PFSK-1 (cell line): ENCODE measurements at regions not wholly inside any gene's neighbourhood (a gene's known extent, or its start where the extent isn't known, plus 50 kb on each side); places are given as distances from the start of the nearest gene placed in this dataset.

Experiments
- FOXP2 ChIP-seq: optimal IDR thresholded peaks from 2 replicates; pipeline ENCODE3; 2011; ENCODE audit warnings: borderline replicate concordance, control low read depth, inconsistent platforms; ENCODE audit not compliant: insufficient read depth; ENCODE audit errors: extremely low read length, extremely low read depth
- POLR2AphosphoS5 ChIP-seq: IDR thresholded peaks from 2 replicates; pipeline ENCODE4 v1.6.1; 2012; ENCODE audit warnings: low read depth, mild to moderate bottlenecking, control low read depth, low read length, moderate library complexity
- SIN3A ChIP-seq: IDR thresholded peaks from 2 replicates; pipeline ENCODE4 v1.6.1; 2012; ENCODE audit warnings: mild to moderate bottlenecking, low read length, moderate library complexity, borderline replicate concordance; ENCODE audit not compliant: insufficient read depth
- TAF1 ChIP-seq: IDR thresholded peaks from 2 replicates; pipeline ENCODE4 v1.6.1; 2012; ENCODE audit warnings: low read length, control low read depth, borderline replicate concordance; ENCODE audit not compliant: insufficient read depth
- TF ChIP-seq, protein P1 (sequence below), 2 experiments: IDR thresholded peaks; 2 replicates each; pipeline versions ENCODE4 v1.6.1 to v1.8.0; 2011 to 2012; ENCODE audit warnings: low read depth in 2 of 2, low read length in 2 of 2, control low read depth in 1 of 2, inconsistent platforms in 1 of 2, mild to moderate bottlenecking in 1 of 2, moderate library complexity in 1 of 2; ENCODE audit not compliant: insufficient read depth in 1 of 2

DNA sequence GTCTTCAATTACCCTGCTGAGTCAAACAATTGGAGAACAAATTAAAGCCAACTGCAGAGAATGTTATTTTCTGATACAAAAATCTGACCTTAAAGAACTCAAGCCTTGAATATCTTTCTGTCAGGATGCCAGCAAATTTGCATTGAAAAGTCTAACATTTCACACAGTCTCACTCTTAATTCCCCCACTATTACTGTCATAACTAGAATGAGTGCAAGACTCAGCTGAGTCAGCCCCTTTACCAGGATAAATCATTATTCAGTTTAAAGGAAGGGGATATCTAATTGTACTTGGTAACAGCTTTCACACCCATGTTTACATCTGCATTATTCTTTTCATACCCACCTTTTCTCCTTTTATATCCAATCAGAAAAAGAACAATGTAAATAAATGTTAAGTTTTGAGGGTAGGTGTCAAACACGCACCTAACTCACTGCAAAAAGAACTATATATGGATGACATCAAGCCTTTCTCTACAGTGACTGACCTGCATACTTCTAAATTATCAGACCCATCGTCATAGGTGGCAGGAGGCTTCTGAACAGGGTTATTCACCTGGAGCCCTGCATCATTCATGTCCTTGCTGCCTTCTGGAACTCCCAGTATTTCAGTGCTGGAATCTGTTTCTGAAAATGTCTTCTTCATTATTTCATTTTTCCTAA, 117.4 kb downstream of the TMA16 start:
- TF ChIP-seq POLR2AphosphoS5 (no peak), TAF1 (no peak), SIN3A (no peak), FOXP2 (no peak)
- TF ChIP-seq, protein P1, sequence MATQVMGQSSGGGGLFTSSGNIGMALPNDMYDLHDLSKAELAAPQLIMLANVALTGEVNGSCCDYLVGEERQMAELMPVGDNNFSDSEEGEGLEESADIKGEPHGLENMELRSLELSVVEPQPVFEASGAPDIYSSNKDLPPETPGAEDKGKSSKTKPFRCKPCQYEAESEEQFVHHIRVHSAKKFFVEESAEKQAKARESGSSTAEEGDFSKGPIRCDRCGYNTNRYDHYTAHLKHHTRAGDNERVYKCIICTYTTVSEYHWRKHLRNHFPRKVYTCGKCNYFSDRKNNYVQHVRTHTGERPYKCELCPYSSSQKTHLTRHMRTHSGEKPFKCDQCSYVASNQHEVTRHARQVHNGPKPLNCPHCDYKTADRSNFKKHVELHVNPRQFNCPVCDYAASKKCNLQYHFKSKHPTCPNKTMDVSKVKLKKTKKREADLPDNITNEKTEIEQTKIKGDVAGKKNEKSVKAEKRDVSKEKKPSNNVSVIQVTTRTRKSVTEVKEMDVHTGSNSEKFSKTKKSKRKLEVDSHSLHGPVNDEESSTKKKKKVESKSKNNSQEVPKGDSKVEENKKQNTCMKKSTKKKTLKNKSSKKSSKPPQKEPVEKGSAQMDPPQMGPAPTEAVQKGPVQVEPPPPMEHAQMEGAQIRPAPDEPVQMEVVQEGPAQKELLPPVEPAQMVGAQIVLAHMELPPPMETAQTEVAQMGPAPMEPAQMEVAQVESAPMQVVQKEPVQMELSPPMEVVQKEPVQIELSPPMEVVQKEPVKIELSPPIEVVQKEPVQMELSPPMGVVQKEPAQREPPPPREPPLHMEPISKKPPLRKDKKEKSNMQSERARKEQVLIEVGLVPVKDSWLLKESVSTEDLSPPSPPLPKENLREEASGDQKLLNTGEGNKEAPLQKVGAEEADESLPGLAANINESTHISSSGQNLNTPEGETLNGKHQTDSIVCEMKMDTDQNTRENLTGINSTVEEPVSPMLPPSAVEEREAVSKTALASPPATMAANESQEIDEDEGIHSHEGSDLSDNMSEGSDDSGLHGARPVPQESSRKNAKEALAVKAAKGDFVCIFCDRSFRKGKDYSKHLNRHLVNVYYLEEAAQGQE (IDR thresholded peaks at IDR 0.05; ENCODE audit: insufficient read depth in 1 of 2, low read depth in 2 of 2, low read length in 2 of 2), result no peak
